NB4 (cell line): ENCODE measurements at regions not wholly inside any gene's neighbourhood (a gene's known extent, or its start where the extent isn't known, plus 50 kb on each side); places are given as distances from the start of the nearest gene placed in this dataset.
"Not testable (repeated sequence)": the region's sequence is repeated elsewhere in the genome, so short reads cannot be mapped to it uniquely, and the experiment has no call there.

Source experiments
- DNase-seq: peaks from one replicate; pipeline ENCODE4 v3.0.0; 2010; ENCODE audit warnings: low read depth
- H3K4me3 ChIP-seq: one replicate; pipeline ENCODE4 v1.5.1; 2011; ENCODE audit warnings: mild to moderate bottlenecking, low read depth, low read length, moderate library complexity
- CTCF ChIP-seq: IDR thresholded peaks from one replicate; pipeline ENCODE4 v1.5.1; 2012; ENCODE audit warnings: low read depth, low read length
- MYC ChIP-seq: IDR thresholded peaks from 2 replicates; pipeline ENCODE4 v1.6.1; 2011; ENCODE audit warnings: low read depth, low read length
- POLR2A ChIP-seq: IDR thresholded peaks from 2 replicates; pipeline ENCODE4 v1.6.1; 2011; ENCODE audit warnings: mild to moderate bottlenecking; ENCODE audit not compliant: insufficient read length; ENCODE audit errors: extremely low read depth
- TF ChIP-seq, protein P1 (sequence below): IDR thresholded peaks from 2 replicates; pipeline ENCODE4 v1.6.1; 2011; ENCODE audit warnings: low read depth, low read length

DNA sequence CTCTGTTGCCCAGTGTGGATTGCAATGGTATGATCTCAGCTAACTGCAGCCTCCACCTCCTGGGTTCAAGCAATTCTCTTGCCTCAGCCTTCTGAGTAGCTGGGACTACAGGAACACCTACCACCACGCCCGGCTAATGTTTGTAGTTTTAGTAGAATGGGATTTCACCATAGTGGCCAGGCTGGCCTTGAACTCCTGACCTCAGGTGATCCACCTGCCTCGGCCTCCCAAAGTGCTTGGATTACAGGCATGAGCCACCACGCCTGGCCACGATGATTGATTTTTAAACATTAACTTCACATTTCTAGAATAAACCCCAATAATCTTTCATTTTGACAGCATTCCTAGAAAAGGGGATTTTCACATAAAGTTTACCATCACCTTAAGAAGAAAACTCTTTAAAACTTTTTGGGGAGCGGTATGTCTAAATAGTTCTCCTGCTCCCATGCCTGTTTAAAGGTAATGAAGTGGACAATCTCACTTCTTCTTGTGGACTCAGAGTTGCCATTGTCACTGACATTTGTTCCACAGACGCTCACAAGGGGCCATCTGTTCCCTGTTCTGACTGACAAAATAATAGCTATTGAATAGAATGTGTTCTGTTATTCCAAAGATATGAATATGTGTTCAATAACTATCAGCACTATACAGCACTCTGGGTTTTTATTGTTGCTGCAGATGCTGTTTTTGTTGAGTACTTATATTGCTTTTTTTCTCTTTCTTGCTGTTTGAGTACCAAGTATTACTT, 66.1 kb upstream of the C1QTNF9B start:
- no peak for TF ChIP-seq CTCF
- no peak for TF ChIP-seq MYC
- TF ChIP-seq, protein P1, sequence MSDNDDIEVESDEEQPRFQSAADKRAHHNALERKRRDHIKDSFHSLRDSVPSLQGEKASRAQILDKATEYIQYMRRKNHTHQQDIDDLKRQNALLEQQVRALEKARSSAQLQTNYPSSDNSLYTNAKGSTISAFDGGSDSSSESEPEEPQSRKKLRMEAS = no peak
- no peak for TF ChIP-seq POLR2A
- no peak overlapping the region for H3K4me3 ChIP-seq
- DNase-seq = no peak

- H3K4me3 ChIP-seq = no peak overlapping the region
- no peak for DNase-seq
- TF ChIP-seq POLR2A (no peak), CTCF (no peak), MYC (no peak)
- TF ChIP-seq, protein P1 = no peak
These were observed 66.6 kb upstream of the C1QTNF9B start for GRCh38 chr13:23963947-23964346.

DNA sequence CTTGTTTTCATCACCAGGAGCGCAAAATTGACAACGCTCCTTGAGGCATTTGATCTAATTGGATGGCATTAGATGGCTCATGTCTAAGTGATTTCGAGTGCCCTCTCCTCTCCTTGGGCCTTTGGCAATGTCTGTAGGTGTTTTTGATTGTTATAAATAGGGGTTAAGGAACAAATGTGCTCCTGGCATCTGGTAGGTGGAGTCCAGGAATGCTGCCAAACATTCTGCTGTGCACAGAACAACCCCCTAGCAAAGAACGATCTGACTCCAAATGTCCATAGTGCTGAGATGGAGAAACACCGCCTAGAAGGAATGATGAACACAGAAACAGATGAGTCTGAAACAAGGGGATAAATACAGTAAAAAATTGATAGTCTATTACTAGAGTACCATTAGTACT, 68.0 kb upstream of the C1QTNF9B start:
- H3K4me3 ChIP-seq = no peak overlapping the region
- DNase-seq = no peak
- TF ChIP-seq CTCF (no peak), POLR2A (no peak), MYC (no peak)
- TF ChIP-seq, protein P1 = no peak

- no peak overlapping the region for H3K4me3 ChIP-seq
- DNase-seq = no peak
- TF ChIP-seq CTCF = no peak
- TF ChIP-seq, protein P1 = no peak
- TF ChIP-seq MYC = no peak
- TF ChIP-seq POLR2A = no peak
These were observed 69.0 kb upstream of the C1QTNF9B start for GRCh38 chr13:23966221-23966690.

GRCh38 chr13:23966691-23967615, 69.7 kb upstream of the C1QTNF9B start:
- TF ChIP-seq MYC (no peak), CTCF (no peak)
- TF ChIP-seq, protein P1 = no peak
- no peak overlapping the region for H3K4me3 ChIP-seq
- DNase-seq = no peak

GRCh38 chr13:23967792-23968191, 70.5 kb upstream of the C1QTNF9B start:
- not testable (repeated sequence) for H3K4me3 ChIP-seq, DNase-seq
